Adipocyte (in vitro differentiated cells): ENCODE measurements at regions not wholly inside any gene's neighbourhood (a gene's known extent, or its start where the extent isn't known, plus 50 kb on each side); places are given as distances from the start of the nearest gene placed in this dataset.
"Not testable (repeated sequence)": the region's sequence is repeated elsewhere in the genome, so short reads cannot be mapped to it uniquely, and the experiment has no call there.

Experiments
- DNase-seq: peaks from one replicate; pipeline ENCODE4 v3.0.0-alpha.2; 2015; ENCODE audit warnings: low read depth
- H3K27me3 ChIP-seq: replicated peaks from 2 replicates; pipeline ENCODE4 v1.7.0; 2013; ENCODE audit warnings: mild to moderate bottlenecking, low read length, moderate library complexity; ENCODE audit not compliant: control insufficient read depth, insufficient read depth
- H3K36me3 ChIP-seq: 2 replicates; pipeline ENCODE4 v1.7.0; 2013; ENCODE audit warnings: low read length, mild to moderate bottlenecking, moderate library complexity; ENCODE audit not compliant: control insufficient read depth, insufficient read depth, severe bottlenecking
- H3K4me1 ChIP-seq: 2 replicates; pipeline ENCODE4 v1.7.0; 2013; ENCODE audit warnings: mild to moderate bottlenecking, low read length, moderate library complexity; ENCODE audit not compliant: control insufficient read depth, insufficient read depth
- H3K4me3 ChIP-seq: 2 replicates; pipeline ENCODE4 v1.7.0; 2013; ENCODE audit warnings: mild to moderate bottlenecking, low read length, moderate library complexity
- H3K9ac ChIP-seq: 2 replicates; pipeline ENCODE4 v1.7.0; 2013; ENCODE audit warnings: mild to moderate bottlenecking, low read length, moderate library complexity
- H3K9me3 ChIP-seq: 2 replicates; pipeline ENCODE4 v1.7.0; 2013; ENCODE audit warnings: mild to moderate bottlenecking, low read length, moderate library complexity; ENCODE audit not compliant: control insufficient read depth

DNA sequence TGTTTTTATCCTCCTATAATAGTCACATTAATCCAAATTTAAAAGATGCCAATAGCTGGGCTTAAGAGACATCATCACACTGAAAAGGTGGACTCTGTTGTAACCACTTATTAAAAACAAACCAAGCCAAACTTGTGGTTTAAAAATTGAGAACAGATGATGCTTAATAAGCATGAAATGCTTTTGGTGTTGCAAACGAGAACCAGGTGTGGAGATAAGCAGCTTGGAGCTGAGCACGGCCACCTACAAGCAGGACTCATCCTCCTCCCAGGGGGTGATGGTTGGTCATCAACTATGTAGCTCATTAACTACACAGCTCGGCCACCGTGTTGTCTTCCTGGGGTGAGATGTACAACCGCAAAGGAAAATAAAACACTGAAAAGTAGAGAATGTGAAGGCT, 154.4 kb downstream of the NPR3 start:
- H3K9ac ChIP-seq, result no peak overlapping the region
- no peaks in the 10 kb centered on the region for H3K27me3 ChIP-seq
- no peaks in the 10 kb centered on the region for H3K36me3 ChIP-seq
- H3K9me3 ChIP-seq, result peaks cover 6% of the 10 kb centered on the region
- H3K4me1 ChIP-seq, result no peaks in the 10 kb centered on the region
- DNase-seq, result peak; percentile 63
- H3K4me3 ChIP-seq, result no peak overlapping the region

DNA sequence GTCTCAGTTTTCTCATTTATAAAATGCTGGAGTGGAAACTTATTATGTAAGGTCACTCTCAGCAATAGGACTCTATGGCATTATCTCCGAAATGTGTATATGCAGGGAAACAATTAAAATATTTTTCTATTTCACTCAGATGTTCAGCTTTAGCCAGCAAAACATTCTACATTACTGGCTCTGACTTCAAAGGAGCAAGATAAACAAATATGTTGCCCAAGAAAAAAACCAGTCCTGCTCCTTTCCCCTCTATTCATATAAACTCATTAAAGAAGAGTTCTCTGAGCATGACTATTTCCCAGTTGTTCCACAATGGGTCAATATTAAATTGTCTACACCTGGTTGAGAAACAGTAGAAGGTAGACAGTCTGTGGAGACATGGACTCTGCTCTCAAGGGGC, 155.0 kb downstream of the NPR3 start:
- no peak overlapping the region for H3K9ac ChIP-seq
- DNase-seq, result peak; percentile 63
- H3K27me3 ChIP-seq, result no peaks in the 10 kb centered on the region
- H3K4me3 ChIP-seq, result no peak overlapping the region
- H3K9me3 ChIP-seq, result no peaks in the 10 kb centered on the region
- H3K36me3 ChIP-seq, result no peaks in the 10 kb centered on the region
- H3K4me1 ChIP-seq, result no peaks in the 10 kb centered on the region

DNA sequence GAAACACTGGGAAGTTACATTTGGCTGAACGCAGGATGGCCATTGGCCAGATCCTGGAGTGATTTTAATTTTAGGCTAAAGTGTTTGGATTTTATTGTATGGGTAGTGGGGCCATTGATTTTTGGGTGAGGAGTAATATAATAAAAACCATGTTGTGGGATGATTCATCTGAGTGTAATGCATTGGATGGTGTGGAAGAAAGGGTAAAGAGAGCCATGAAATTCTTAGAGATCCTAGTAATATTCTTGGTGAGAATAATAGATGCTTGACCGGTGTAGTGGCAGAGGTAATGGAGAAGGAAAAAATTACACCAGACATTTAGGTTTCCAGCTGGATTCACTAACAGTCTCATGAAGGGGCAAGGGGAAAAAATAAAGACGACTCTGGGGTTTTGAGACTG, 158.1 kb downstream of the NPR3 start:
- no peak overlapping the region for H3K4me3 ChIP-seq
- H3K4me1 ChIP-seq, result no peaks in the 10 kb centered on the region
- peak; percentile 36 for DNase-seq
- H3K9me3 ChIP-seq, result peaks cover 21% of the 10 kb centered on the region
- no peak overlapping the region for H3K9ac ChIP-seq
- H3K27me3 ChIP-seq, result no peaks in the 10 kb centered on the region
- no peaks in the 10 kb centered on the region for H3K36me3 ChIP-seq

DNA sequence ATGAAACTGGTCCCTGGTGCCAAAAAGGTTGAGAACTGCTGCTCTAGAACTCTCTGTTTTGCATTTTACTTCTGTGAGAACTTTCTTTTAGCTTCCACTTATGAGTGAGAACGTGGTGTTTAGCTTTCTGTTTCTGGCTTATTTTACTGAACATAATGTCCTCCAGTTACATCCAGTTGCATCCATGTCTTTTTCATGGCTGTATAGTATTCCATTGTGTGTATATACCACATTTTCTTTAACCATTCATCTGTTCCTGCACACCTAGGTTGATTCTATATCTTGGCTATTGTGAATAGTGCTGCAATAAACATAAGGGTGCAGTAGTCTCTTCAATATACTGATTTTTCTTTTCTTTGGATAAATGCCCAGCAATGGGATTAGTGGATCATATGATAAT, 165.7 kb downstream of the NPR3 start:
- H3K4me1 ChIP-seq, result no peaks in the 10 kb centered on the region
- no peaks in the 10 kb centered on the region for H3K27me3 ChIP-seq
- H3K4me3 ChIP-seq, result no peak overlapping the region
- no peak overlapping the region for H3K9ac ChIP-seq
- DNase-seq, result no peak
- H3K9me3 ChIP-seq, result peaks cover 26% of the 10 kb centered on the region
- no peaks in the 10 kb centered on the region for H3K36me3 ChIP-seq

DNA sequence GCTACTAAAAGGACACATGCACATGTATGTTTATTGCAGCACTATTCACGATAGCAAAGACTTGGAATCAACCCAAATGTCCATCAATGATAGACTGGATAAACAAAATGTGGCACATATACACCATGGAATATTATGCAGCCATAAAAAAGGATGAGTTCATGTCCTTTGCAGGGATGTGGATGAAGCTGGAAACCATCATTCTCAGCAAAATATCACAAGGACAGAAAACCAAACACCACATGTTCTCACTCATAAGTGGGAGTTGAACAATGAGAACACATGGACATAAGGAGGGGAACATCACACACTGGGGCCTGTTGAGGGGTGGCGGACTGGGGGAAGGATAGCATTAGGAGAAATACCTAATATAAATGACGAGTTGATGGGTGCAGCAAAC, 168.2 kb downstream of the NPR3 start:
- H3K4me1 ChIP-seq, H3K4me3 ChIP-seq, H3K36me3 ChIP-seq, H3K27me3 ChIP-seq, DNase-seq, H3K9ac ChIP-seq: not testable (repeated sequence)
- peaks cover 19% of the 10 kb centered on the region for H3K9me3 ChIP-seq

DNA sequence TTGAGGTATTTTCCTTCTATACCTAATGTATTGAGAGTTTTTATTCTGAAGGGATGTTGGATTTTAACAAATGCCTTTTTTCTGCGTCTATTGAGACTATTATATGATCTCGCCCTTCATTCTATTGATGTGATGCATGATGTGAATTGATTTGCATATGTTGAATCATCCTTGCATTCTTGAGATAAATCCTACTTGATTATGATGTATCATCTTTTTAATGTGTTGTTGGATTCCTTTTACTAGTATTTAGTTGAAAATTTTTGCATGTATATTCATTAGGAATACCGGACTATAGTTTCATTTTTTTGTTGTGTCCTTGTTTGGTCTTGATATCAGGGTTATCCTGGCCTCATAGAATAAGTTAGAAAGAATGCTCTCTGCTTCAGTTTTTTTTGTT, 169.7 kb downstream of the NPR3 start:
- no peak for DNase-seq
- no peak overlapping the region for H3K4me3 ChIP-seq
- no peak overlapping the region for H3K9ac ChIP-seq
- H3K36me3 ChIP-seq, result no peaks in the 10 kb centered on the region
- peaks cover 20% of the 10 kb centered on the region for H3K9me3 ChIP-seq
- H3K27me3 ChIP-seq, result no peaks in the 10 kb centered on the region
- no peaks in the 10 kb centered on the region for H3K4me1 ChIP-seq

DNA sequence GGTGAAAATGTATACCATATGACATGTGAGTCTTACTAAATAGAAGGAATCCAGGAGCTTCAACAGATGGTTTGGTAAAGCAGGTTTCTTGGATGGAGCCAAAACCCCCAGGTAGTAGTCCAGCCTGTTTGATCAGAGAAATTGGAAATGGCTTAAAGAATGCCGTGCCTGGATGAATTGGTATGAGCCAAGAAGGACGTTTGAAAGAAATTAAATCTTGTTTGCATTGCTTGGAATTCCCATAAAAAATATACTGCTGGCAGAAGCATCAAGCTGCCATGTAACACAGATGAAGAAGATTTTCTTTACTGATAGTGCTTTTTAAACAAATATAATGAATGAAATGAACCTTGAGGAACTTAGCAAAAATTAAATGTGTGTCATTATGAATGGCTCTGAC, 176.3 kb downstream of the NPR3 start:
- no peaks in the 10 kb centered on the region for H3K4me1 ChIP-seq
- H3K9me3 ChIP-seq, result peaks cover 15% of the 10 kb centered on the region
- H3K9ac ChIP-seq, result no peak overlapping the region
- no peak for DNase-seq
- H3K27me3 ChIP-seq, result no peaks in the 10 kb centered on the region
- H3K4me3 ChIP-seq, result no peak overlapping the region
- no peaks in the 10 kb centered on the region for H3K36me3 ChIP-seq

DNA sequence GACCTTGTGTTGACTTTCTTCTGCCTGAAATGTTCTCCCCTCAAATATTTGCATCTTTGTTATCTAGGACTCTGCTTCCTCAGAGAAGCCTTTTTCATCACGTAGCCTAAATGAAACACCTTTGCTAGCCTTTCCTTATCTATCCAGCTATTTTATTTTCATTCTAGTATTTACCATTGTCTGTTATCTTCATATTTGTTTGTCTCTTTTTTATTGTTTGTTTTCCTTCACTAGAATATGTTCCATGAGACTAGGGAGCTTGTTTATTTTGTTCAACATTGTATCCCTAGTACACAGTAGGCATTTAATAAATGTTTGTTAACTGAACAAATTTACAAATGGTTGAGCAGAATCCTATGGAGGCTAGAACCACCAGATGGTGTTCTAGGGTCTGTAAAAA, 178.0 kb downstream of the NPR3 start:
- H3K36me3 ChIP-seq, result no peaks in the 10 kb centered on the region
- H3K4me1 ChIP-seq, result no peaks in the 10 kb centered on the region
- H3K9ac ChIP-seq, result no peak overlapping the region
- no peaks in the 10 kb centered on the region for H3K27me3 ChIP-seq
- DNase-seq, result no peak
- H3K4me3 ChIP-seq, result no peak overlapping the region
- peaks cover 6% of the 10 kb centered on the region for H3K9me3 ChIP-seq

DNA sequence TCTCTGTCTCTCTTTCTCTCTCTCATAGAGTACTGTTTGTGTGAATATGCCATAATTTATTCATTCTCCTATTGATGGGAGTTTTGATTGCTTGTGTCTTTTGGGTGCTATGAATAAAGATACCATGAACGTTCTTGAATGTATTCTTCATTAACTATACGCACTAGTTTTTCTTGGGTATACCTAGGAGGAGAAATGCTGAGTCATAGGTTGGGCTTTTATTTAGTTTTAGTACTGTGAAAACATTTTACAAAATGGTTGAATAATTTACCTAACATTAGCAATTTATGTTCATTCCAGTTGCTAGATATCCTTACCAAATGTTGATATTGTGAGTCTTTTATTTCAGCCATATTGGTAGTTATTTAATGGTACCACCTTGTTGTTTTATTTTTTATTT, 192.5 kb downstream of the NPR3 start:
- H3K9ac ChIP-seq, result no peak overlapping the region
- H3K36me3 ChIP-seq, result no peaks in the 10 kb centered on the region
- H3K9me3 ChIP-seq, result no peaks in the 10 kb centered on the region
- no peak for DNase-seq
- no peak overlapping the region for H3K4me3 ChIP-seq
- no peaks in the 10 kb centered on the region for H3K27me3 ChIP-seq
- H3K4me1 ChIP-seq, result no peaks in the 10 kb centered on the region

DNA sequence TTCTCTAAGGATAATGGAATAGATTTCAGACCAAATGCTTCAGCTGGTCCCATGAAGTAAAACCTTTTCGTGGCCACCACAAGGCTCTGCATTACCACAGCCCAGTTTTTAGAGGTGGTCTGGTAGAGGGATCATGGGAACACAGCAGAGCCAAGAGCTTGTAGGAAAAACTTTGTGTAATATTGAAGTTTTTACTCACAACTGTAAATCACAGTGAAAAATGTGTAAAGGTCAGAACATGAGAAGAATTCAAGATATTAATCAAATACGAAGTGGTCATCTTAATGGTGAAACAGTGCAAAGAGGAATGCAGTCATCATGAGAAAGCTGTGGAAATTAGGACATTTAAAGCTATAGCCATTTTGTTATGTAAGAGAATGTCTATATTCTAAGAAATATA, 197.5 kb downstream of the NPR3 start:
- Histone ChIP-seq H3K9ac (no peak overlapping the region), H3K4me3 (no peak overlapping the region), H3K27me3 (no peaks in the 10 kb centered on the region), H3K4me1 (no peaks in the 10 kb centered on the region), H3K9me3 (no peaks in the 10 kb centered on the region), H3K36me3 (no peaks in the 10 kb centered on the region)
- DNase-seq, result no peak

DNA sequence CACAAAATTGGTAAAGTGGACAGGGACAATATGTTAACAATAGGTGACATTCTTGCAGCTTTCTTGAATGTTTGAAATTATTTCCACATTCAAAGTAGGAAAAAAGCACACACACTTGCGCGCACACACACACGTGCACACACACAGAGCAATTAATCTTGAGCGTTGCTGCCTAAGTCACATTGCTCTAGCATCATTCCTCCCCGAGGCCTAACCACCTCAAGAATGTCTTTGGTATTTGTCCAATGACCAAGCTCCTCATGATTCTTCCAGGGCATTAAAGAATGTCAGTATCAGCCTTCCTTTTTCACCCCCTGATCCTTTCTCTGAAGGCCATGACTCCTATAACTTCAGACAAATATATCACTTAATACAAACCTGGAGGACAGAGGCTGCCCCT, 198.1 kb downstream of the NPR3 start:
- Histone ChIP-seq H3K9me3 (no peaks in the 10 kb centered on the region), H3K27me3 (no peaks in the 10 kb centered on the region), H3K36me3 (no peaks in the 10 kb centered on the region), H3K9ac (no peak overlapping the region), H3K4me1 (no peaks in the 10 kb centered on the region), H3K4me3 (no peak overlapping the region)
- peak; percentile 51 for DNase-seq

DNA sequence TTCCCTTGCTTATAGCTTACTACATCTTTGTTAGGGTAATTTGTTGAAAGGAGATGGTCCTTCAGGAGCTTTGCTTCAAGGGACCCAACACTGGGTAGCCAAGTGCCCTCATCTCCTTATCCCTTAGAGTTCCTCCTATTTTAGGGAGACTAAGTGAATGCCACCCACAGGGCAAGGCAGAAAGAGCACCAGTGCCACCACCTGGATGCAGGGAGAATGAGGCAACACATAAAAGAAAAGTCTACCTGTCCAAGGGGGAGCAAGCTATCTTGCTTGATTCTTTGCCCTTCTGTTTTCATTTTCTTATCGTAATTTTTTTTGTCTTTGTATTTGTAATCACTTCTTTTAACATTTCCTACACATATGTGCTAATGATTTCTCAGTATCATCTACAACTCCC, 205.5 kb downstream of the NPR3 start:
- H3K4me3 ChIP-seq, result no peak overlapping the region
- H3K9me3 ChIP-seq, result peaks cover 4% of the 10 kb centered on the region
- H3K4me1 ChIP-seq, result no peaks in the 10 kb centered on the region
- no peaks in the 10 kb centered on the region for H3K36me3 ChIP-seq
- no peak overlapping the region for H3K9ac ChIP-seq
- DNase-seq, result peak; percentile 66
- no peaks in the 10 kb centered on the region for H3K27me3 ChIP-seq
